DOHH2 (cell line): ENCODE measurements at regions not wholly inside any gene's neighbourhood (a gene's known extent, or its start where the extent isn't known, plus 50 kb on each side); places are given as distances from the start of the nearest gene placed in this dataset.

Experiments used
- CTCF ChIP-seq: fragments of 200-600 bp; sonication (generic); IDR thresholded peaks from one replicate; pipeline ENCODE4 v1.5.1; 2014; ENCODE audit warnings: antibody characterized with exemption, mild to moderate bottlenecking, low read depth, low read length; ENCODE audit not compliant: poor library complexity, severe bottlenecking
- EZH2phosphoT487 ChIP-seq: fragments of 200-600 bp; sonication (generic); IDR thresholded peaks from 2 replicates; pipeline ENCODE4 v1.6.1; 2017; ENCODE audit warnings: borderline replicate concordance, mild to moderate bottlenecking, antibody characterized with exemption, low read length, moderate library complexity, mixed read lengths

- TF ChIP-seq CTCF (no peak), EZH2phosphoT487 (no peak)
These were observed 127.1 kb upstream of the MC4R start for GRCh38 chr18:60499675-60500074.
